GM21825 (cell line): ENCODE measurements at regions not wholly inside any gene's neighbourhood (a gene's known extent, or its start where the extent isn't known, plus 50 kb on each side); places are given as distances from the start of the nearest gene placed in this dataset.
"Not testable (repeated sequence)": the region's sequence is repeated elsewhere in the genome, so short reads cannot be mapped to it uniquely, and the experiment has no call there.

Experiments used
- ATAC-seq: cut with Tn5 transposase; IDR thresholded peaks from one replicate; pipeline ENCODE4 v1.9.1; 2021; ENCODE audit warnings: mild to moderate bottlenecking, moderate library complexity; ENCODE audit not compliant: unreplicated experiment

DNA sequence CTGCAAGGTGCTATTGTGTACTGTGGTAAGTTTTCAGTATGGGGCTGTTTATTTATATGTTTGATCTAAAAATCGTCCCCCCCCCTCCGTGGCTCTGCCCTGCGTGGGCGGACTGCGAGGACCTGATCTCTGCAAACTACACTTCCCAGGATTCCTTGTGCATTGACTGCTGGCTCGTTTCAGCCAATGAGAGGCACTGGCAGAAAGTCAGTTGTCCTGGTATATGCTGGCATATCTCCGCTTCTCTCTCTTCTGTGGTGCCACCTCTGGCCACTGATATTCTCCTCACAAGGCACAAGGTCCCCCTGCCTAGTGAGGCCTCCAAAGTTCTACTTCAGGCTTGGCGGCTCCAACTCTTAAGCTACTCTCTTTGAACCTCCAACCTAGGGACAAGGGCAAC, 168.8 kb upstream of the ZFP42 start:
- no peak for ATAC-seq

DNA sequence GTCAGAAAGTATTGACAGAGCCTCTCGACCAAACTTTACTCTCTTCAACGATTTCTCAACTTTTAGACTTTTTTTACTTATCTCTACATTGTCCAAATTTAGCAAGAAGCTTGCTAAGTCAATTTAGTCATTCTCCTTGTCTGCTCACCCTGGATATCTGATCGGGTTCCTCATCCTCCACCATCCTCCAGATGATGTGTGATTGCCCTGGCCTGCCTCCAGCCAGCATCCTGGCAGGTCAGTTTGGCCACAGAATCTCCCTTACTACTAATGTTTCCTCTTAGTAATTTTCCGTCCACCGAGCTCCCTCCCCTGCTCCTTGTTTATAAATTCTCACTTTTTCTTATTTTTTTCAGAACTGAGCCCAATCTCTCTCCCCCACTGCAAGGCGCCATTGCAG, 167.9 kb upstream of the ZFP42 start:
- no peak for ATAC-seq

DNA sequence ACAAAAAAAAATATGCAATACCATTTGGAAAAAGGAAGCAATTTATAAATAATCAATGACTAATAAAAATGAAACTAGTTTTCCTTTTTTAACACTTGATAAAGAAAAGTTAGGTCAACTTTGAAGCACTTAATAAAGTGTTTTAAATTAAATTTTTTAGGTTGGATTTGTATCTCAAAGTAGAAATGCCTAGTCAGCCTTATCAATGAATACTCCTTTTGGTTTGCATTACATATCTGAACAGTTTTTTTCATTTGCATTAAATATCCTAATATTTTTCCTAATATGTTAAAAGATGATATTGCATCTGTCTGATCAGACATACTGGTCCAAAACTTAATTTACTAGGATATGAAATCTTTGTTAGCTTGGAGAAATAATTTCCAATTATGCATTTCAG, 155.8 kb upstream of the ZFP42 start:
- no peak for ATAC-seq

DNA sequence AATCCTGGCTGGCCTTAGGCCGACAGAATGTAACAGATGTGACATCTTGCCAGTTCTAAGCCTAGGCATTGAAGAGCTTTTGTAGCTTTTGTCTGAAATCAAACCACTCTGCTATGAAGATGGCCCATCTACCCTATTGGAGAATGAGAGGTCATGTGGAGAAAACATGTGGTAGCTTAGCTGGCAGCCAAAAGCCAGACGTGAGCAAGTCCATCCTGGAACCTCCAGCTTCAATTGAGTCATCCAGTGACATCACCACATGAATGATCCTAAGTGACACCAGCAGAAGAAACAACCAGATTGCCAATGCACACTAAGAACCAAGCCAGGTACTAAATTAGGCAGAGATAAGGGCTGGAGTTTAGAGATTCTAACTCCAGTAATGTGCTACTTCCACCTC, 154.8 kb upstream of the ZFP42 start:
- no peak for ATAC-seq

DNA sequence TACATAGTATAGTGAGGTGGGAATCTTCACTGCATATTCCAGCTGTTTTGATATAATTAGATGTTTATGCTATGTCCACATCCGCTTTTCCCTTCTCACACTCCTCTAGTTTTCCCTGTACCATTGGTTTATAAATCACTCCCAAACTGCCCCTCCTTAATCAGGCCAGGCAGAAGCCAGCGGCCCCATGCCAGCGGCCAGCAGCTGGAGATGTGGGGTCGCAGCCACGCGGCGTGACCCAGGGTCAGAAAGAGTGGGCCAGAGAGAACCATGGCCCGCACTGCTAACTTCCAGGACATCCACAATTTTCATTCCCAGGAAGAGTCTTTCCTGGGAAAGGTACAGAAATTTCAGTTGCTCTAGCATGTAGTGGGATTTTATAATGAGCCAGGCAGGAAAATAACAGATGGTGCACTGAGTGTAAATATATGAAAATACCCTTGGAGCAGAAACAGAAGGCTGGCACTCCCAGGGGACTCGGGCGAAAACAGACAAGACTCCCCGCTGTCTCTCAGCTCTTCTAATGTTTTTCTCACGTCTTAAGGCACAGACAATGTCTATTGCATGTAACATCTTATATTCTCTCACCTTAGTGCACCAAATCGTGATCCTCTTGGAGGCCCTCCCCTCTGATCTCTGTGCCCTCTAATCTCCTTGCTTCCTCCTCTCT, 145.9 kb upstream of the ZFP42 start:
- ATAC-seq = no peak

DNA sequence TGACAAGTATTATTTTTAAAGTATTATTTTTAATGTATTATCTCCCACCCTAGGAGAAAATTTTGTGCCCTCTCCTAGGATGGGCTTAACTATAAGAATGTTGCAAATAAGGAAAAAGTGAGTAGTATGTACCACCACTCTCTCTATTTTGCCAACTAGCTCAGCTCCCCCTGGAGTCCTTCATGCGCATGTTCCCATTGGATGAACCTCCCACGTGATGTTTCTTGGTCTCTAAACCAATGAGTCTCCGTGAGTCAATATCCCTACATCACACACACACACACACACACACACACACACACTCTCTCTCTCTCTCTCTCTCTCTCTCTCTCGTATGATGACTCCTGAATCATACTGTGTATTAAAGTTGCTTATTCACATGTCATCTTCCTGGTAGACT, 129.7 kb upstream of the ZFP42 start:
- ATAC-seq = no peak

DNA sequence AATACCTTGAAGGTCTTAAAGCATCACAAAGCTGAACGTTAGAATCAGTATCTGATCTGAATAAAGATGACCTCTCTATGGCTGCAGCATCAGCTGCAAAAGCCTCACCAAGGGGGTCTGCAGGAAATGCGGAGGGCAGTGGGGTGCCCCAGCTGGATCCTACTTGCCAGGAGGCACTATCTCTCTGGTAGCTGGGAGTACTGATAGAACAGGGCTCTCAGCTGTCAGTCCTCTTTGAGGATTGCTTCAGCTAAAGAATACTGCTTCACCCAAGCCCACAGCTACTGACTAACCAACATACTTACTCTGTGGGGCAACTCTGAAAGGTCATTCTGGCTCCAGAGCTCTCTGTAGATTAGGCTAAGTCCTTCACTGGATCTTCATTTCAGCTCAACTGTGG, 112.5 kb upstream of the ZFP42 start:
- no peak for ATAC-seq

DNA sequence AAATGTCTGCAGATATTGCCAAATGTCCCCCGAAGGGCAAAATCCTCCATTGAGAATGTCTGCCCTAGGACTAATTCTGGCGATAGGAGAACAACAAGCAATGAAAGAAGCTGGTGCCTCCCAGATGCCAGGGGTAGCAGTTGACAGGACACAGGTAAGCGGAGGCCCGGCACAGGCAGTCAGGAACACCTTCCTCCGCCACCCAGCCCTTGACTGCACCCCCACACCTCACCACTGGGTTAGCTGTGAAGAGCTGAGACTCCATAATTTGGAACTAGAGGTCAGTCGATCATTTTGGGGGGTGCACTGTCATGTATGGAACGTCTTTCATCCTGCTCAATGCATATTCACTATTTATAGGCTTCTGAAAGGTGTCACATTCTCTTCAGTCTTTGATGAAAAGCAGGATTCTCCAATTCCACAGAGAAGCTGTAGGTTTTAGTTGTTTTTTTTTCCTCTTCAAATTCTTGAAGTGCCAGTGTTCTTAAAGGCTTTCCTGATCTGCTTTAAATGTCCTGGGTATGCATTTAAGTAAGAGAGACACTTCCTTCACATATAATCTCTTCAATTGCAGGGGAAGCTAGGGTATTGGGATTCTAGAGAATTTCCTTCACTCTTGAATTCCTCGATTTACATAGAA, 111.6 kb upstream of the ZFP42 start:
- no peak for ATAC-seq

DNA sequence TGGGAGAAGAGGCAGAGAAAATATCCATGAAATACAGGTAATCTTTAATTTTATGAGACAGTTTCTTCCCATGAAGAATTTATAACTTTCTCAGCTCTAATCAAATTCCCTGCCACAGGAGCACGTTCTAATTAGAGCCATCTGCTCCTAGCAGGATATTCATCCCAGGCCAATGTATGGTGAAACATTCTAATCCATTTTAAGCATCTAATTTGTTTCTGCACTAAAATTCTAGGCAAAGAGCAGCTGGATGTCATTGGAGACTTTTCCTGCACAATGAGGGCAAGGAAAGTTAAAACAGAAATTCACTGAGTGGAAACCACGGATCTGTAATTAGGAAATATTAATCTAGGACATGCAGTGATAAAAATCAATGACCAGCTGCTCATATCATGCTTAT, 107.7 kb upstream of the ZFP42 start:
- ATAC-seq = no peak

DNA sequence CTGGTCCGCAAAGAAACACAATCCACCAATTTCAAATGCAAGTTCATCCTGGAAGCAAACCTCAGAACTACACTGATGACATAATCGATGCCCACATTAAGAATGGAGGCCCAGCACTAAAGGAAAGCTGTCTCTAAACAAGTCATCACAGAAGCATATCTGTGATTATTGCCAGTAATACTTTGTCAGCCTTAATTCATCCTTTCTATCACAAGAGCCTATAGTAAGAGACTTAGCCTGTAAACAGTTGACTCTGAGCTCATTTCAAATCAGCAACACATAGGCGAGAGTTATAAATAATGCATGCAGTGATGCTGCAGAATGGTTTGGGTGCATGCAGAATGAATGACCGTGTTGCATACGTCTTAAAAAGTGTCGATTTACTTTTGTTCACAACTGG, 105.9 kb upstream of the ZFP42 start:
- ATAC-seq = no peak

DNA sequence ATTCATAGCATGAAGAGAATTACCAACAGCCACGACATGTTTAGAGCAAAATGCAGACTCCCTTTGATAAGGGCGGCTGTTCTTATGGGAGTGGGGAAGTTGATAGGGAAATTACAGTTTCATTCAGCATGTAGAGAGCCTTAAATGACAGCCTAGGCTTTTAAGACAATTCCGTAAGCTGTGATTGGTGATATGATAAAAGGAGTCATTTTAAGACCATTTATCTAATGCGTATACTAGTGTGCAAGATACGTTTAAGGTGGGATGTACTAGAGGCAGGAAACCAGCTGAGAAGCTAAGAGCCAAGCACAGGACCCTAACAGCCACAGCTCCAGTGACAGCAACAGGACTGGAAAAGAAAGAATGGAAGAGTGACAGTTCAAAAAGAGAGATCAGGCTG, 102.2 kb upstream of the ZFP42 start:
- ATAC-seq = no peak

DNA sequence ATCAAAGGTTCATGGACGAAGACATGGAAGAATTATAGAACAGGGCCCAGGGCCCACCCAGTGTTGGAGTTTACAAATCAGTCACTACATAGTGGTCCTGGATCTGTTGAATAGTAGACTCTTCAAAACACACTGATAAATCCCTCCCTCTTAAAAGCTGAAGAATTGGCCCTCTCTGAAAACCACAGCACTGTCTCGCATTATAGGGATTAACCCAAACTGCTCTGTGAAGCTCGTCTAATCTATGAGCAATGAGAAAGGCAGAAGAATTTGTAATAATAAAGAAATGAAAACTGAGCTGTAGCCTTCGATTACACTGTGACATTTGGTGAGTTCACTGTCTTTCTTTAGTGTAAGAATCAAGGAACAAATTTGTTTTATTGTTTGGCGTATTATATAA, 92.5 kb upstream of the ZFP42 start:
- no peak for ATAC-seq

DNA sequence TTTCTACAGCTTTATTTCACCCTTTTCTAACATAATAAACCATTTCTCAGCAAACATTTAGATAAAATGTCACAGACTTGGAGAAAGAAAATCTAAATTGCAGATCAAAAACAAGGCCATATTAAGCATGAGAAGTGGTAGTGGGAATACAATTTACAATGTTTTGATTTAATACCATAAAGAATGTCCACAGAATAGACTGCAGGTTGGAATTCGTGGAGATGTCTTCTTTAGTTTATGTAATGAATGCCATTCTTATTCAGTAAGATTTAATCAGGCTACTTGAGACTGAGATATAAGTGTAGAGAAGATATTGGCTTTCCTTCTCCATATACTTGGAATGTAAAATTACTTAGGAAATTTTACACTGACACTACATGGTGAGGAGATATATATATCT, 91.9 kb upstream of the ZFP42 start:
- no peak for ATAC-seq

DNA sequence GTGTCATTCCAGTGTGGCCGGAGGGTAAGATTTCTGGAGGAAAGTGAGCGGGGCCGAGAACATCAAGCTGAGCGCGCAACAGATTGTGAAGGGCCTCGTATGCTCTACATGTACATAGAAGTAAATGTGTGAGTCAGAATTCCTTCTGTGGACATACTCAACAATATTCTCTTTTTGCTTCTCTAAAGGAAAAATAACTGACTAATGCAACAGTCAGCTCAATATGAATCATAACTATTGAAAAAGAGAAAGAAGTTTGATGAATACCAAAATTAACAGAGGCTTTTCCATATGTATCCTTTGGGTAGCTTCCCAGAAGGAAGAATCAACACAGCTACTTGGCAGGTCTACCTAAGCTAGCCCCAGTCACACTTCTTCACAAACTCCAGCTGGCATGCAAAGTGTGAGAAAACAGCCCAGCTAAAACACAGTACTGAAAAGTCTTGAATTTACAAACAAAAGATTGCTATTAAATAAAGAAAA, 87.5 kb upstream of the ZFP42 start:
- no peak for ATAC-seq

DNA sequence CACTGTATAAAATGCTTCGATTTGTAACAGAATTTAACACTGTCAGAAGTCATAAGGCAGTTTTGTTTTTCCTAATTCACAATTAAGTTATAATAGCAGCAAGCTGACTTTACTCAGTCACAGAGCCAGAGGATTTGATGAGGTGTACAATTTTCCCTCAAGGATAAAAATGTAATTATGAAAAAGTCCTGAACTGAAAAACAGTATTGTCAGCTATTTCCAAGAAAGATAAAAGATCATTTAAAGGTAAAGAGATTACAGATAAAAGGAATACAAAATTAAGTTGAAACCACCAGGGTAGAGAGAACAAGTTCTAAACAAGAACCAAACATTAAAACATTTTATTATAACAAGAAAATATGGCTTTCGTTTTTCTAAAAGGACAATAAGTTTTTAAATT, 86.8 kb upstream of the ZFP42 start:
- ATAC-seq = no peak

DNA sequence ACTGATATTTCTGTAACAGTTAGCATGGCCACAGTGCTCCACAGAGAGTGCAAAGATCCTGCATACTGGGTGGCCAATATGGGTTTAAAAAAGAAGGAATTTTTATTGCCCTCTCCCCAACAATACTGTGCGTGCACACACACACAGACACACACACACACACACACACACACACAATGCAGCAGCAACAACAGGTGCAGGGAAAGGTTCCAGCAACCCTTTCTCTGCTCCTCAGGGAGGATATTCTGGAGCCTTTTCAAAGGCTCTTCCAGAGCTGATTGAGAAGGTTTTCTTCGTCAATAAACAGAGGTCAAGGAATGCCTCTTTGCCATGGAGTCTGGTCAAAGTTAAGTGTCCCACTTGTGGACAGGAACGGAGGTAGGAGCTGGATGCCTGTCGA, 84.8 kb upstream of the ZFP42 start:
- ATAC-seq = no peak

DNA sequence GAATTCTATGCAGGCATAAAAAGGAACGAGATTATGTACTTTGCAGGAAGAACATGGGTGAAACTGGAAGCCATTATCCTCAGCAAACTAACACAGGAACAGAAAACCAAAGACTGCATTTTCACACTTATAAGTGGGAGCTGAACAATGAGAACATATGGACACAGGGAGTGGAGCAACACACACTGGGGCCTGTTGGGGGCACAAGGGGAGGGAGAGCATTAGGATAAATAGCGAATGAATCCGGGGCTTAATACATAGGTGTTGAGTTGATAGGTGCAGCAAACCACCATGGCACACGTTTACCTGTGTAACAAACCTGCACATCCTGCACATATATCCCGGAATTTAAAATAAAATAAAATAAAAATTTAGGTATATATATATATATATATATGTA, 80.2 kb upstream of the ZFP42 start:
- not testable (repeated sequence) for ATAC-seq

DNA sequence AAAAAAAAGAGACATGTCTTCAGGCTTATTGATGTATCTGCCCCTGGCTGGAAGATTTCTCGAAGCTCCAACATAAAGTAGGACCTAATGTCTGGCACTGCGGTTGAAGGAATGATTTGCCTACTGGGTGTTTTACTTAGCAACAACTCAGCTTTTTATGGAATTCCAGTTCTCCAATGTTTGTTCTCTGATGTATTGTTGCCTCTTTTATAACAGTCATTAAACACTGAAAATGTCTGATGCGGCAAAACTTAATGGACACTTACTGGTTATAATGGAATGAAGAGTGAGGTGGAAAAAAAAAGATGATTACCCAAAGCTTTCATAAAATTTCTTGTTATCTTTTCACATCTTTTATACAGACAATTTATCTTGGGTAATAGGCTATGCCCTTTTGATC, 75.6 kb upstream of the ZFP42 start:
- no peak for ATAC-seq

DNA sequence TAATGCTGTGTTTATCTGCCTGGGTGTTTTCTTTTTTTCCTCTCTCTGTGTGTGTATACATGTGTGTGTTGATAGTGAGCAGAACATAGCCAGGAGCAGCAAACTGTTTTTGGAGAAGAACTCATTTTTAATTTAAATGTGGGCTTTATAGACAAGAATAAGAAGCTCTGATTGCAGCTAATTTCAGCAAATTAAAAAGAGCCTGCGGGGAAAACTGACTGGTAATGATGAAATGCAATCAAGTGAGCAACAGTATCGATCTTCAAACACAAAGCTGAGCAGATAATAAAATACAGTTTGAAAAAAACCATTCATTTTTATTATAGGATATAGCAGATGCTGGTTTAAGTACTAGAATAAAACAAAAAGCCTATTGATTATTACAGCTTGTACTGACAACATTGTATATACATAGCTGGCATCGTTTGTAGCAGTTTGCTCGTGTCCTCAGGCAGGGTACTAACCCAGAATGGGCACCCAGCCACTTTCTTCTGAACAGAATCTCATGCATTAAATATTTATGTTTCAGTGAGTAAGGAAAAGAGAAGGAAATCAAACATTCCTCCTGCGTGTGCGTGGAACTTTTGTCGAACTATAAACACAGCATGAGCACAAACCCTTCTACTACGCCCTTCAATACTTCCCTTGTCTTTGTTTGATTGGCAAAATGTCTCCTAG, 73.5 kb upstream of the ZFP42 start:
- ATAC-seq = no peak

DNA sequence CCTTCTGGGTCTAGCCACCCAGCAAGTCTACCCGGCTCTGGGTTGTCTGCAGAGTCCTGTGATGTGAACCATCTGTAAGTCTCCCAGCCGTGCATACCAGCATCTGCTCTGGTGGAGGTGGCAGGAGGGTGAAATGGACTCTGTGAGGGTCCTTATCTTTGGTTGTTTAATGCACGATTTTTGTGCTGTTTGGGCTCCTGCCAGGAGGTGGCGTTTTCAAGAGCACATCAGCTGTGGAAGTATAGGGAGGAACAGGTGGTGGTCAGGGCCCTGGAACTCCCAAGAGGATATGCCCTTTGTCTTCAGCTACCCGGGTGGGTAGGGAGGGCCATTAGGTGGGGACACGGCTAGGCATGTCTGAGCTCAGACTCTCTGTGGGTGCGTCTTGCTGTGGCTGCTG, 66.5 kb upstream of the ZFP42 start:
- ATAC-seq = no peak

DNA sequence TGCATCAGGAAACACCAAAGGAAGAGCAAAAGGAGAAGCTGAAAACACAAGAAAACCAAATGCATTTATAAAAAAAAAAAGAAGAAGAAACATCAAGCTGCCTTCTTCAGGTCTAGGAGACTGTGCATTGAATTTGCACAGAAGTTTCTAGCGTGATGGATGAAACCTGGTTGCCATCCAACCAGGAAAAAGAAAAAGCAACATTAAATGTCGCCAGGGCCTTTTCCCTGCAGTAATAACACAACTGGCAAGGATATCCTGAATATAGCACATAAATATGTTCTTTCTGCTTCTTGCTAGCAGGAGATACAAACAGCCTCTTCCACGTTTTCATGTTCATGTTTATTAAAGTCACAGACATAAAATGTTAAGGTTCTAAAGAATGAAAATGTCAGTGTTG, 60.8 kb upstream of the ZFP42 start:
- no peak for ATAC-seq

DNA sequence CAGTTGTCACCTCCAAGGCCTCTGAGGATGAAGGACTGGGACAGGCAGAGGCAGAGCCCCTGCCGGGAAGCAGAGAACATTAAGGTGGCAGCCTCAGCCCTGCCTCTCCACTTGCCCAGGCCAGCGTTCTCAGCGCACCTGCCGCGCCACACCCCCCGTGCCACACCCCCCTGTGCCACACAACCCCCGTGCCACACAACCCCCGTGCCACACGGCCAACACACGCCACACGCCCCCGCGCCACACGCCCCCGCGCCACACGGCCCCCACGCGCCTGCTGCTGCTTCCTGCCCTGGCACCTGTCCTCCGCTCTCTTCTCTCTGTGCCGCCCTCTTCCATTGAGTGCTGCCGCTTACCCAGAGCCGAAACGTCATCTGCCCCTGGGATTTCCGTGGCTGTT, 58.0 kb upstream of the ZFP42 start:
- no peak for ATAC-seq
